ENCODE measurements at regions not wholly inside any gene's neighbourhood (a gene's known extent, or its start where the extent isn't known, plus 50 kb on each side); places are given as distances from the start of the nearest gene placed in this dataset.

- peaks cover 4% of the 10 kb centered on the region for H3K9me3 Mint-ChIP-seq
- no peaks in the 10 kb centered on the region for H3K4me1 Mint-ChIP-seq (ENCODE audit: low read depth)
- H3K27ac Mint-ChIP-seq, result no peak overlapping the region
- no peaks in the 10 kb centered on the region for H3K36me3 Mint-ChIP-seq (ENCODE audit: low read depth)
- intact Hi-C loops (cut with micrococcal nuclease), result no loop called here
- DNase-seq (no peak), ATAC-seq (no peak)
- CTCF ChIA-PET, result no interaction called here
- H3K27me3 Mint-ChIP-seq, result peaks cover 7% of the 10 kb centered on the region
- H3K4me3 Mint-ChIP-seq, result no peak overlapping the region
- POLR2A ChIA-PET, result interaction anchor here (1.0 kb wide), 1 partner anchor 117 kb away, joined by 3 read pairs; no protein-coding TSS in a partner anchor
- TF ChIP-seq CTCF (IDR thresholded peaks at IDR 0.05), result no peak
These were observed 103.9 kb upstream of the FHL2 start for GRCh38 chr2:105502625-105503334.

DNA sequence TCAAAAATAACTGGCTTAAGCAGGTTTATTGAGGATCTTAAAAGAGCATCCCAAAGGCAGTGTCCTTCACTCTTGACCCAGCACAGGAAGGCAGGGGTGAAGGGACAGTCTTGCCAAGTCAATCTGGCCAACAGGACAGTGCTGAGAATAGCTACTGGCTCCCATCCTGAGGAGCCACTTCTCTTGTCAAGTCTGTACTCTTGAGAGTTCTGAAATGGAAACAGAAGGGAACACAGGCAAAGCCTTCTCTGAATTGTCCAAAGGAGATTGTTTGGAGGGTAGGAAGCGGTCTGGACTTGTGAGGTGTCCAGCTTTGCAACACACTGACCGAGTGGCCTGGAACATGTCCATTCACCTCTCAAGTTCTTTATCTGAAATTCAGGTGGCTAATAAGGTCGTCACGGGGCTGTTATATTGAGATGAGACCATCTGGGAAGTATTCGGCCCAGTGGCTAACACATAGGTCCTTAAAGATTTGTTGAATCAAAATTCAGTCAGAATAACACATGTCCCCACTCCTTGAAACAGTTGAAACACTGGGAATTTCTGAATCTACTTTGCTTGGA, 99.5 kb upstream of the FHL2 start:
- H3K4me1 Mint-ChIP-seq (ENCODE audit: low read depth), result no peaks in the 10 kb centered on the region

GRCh38 chr2:105497094-105497493, 98.2 kb upstream of the FHL2 start:
- ATAC-seq (no peak), DNase-seq (no peak)
- H3K36me3 Mint-ChIP-seq (ENCODE audit: low read depth), result no peaks in the 10 kb centered on the region
- H3K9me3 Mint-ChIP-seq, result peaks cover 9% of the 10 kb centered on the region
- no peaks in the 10 kb centered on the region for H3K4me1 Mint-ChIP-seq (ENCODE audit: low read depth)
- peaks cover 11% of the 10 kb centered on the region for H3K27me3 Mint-ChIP-seq
- CTCF ChIA-PET, result no interaction called here
- TF ChIP-seq CTCF (IDR thresholded peaks at IDR 0.05), result no peak
- POLR2A ChIA-PET, result no interaction called here
- no peak overlapping the region for H3K4me3 Mint-ChIP-seq
- intact Hi-C loops (cut with micrococcal nuclease), result no loop called here
- no peak overlapping the region for H3K27ac Mint-ChIP-seq

More for the DNA sequence above, 99.5 kb upstream of the FHL2 start:
- Mint-ChIP-seq H3K27ac (no peak overlapping the region), H3K4me3 (no peak overlapping the region), H3K9me3 (peaks cover 4% of the 10 kb centered on the region), H3K36me3 (ENCODE audit: low read depth) (no peaks in the 10 kb centered on the region), H3K27me3 (peaks cover 11% of the 10 kb centered on the region)
- CTCF ChIA-PET, result no interaction called here
- DNase-seq (no peak), ATAC-seq (no peak)
- POLR2A ChIA-PET, result interaction anchor here (0.6 kb wide), 1 partner anchor 152 kb away, joined by 3 read pairs; no protein-coding TSS in a partner anchor
- intact Hi-C loops (cut with micrococcal nuclease), result no loop called here
- no peak for TF ChIP-seq CTCF (IDR thresholded peaks at IDR 0.05)

- intact Hi-C loops (cut with micrococcal nuclease), result no loop called here
- peaks cover 9% of the 10 kb centered on the region for H3K9me3 Mint-ChIP-seq
- DNase-seq (no peak), ATAC-seq (no peak)
- H3K4me1 Mint-ChIP-seq (ENCODE audit: low read depth), result no peaks in the 10 kb centered on the region
- peaks cover 11% of the 10 kb centered on the region for H3K27me3 Mint-ChIP-seq
- no peaks in the 10 kb centered on the region for H3K36me3 Mint-ChIP-seq (ENCODE audit: low read depth)
- H3K4me3 Mint-ChIP-seq, result no peak overlapping the region
- TF ChIP-seq CTCF (IDR thresholded peaks at IDR 0.05), result no peak
- no peak overlapping the region for H3K27ac Mint-ChIP-seq
- ChIA-PET CTCF (no interaction called here), POLR2A (no interaction called here)
These were observed 97.4 kb upstream of the FHL2 start for GRCh38 chr2:105496271-105496670.

GRCh38 chr2:105494683-105495425, 96.0 kb upstream of the FHL2 start:
- DNase-seq (no peak), ATAC-seq (no peak)
- ChIA-PET CTCF (no interaction called here), POLR2A (no interaction called here)
- H3K27ac Mint-ChIP-seq, result no peak overlapping the region
- no peaks in the 10 kb centered on the region for H3K36me3 Mint-ChIP-seq (ENCODE audit: low read depth)
- H3K9me3 Mint-ChIP-seq, result peaks cover 5% of the 10 kb centered on the region
- H3K27me3 Mint-ChIP-seq, result peaks cover 8% of the 10 kb centered on the region
- intact Hi-C loops (cut with micrococcal nuclease), result no loop called here
- TF ChIP-seq CTCF (IDR thresholded peaks at IDR 0.05), result no peak
- no peaks in the 10 kb centered on the region for H3K4me1 Mint-ChIP-seq (ENCODE audit: low read depth)
- H3K4me3 Mint-ChIP-seq, result no peak overlapping the region
